CD4-positive, alpha-beta T cell (primary cell): ENCODE measurements at regions not wholly inside any gene's neighbourhood (a gene's known extent, or its start where the extent isn't known, plus 50 kb on each side); places are given as distances from the start of the nearest gene placed in this dataset.
A peak's percentile ranks its signal among the peaks of the same experiment; 100 is the strongest.
"Not testable (repeated sequence)": the region's sequence is repeated elsewhere in the genome, so short reads cannot be mapped to it uniquely, and the experiment has no call there.

ENCODE experiments used
- ATAC-seq: fragments of 200-7000 bp; cut with Tn5 transposase; one replicate; pipeline ENCODE4 v1.10.0; 2022; ENCODE audit warnings: mild to moderate bottlenecking; ENCODE audit not compliant: poor library complexity
- CTCF ChIA-PET: fragments of 350-600 bp; sonication (Branson Sonifier 250); formaldehyde crosslinking; loops from one replicate; lab custom pipeline; 2021; ENCODE audit warnings: antibody characterized with exemption, inconsistent platforms; lab: Charles Lee
- POLR2A ChIA-PET: fragments of 350-600 bp; sonication (Branson Sonifier 250); formaldehyde crosslinking; loops from one replicate; lab custom pipeline; 2021; ENCODE audit warnings: antibody characterized with exemption, inconsistent platforms; lab: Charles Lee
- DNase-seq, 14 experiments: peaks; one replicate each; pipeline ENCODE4 v3.0.0-alpha.2; 2013 to 2020; ENCODE audit warnings: mixed read lengths in 2 of 14
- H3K27ac ChIP-seq, 2 donors: one replicate each; pipeline versions ENCODE4 v1.5.1 to v1.7.0; 2013; ENCODE audit warnings: low read length in 2 of 2, low read depth in 1 of 2, mild to moderate bottlenecking in 1 of 2
- H3K27me3 ChIP-seq, 2 experiments: 1 replicate in 1 of 2; 2 replicates in 1 of 2; pipeline versions ENCODE4 v1.6.1 to v1.7.0; 2013; ENCODE audit warnings: low read length in 2 of 2, control low read depth in 1 of 2, mild to moderate bottlenecking in 1 of 2, moderate library complexity in 1 of 2; ENCODE audit not compliant: insufficient read depth in 2 of 2, control insufficient read depth in 1 of 2
- H3K36me3 ChIP-seq: one replicate; pipeline ENCODE4 v1.6.1; 2013; ENCODE audit warnings: low read length, control low read depth; ENCODE audit not compliant: insufficient read depth
- H3K4me1 ChIP-seq: one replicate; pipeline ENCODE4 v1.6.1; 2013; ENCODE audit warnings: low read length, control low read depth; ENCODE audit not compliant: insufficient read depth
- H3K4me3 ChIP-seq: one replicate; pipeline ENCODE4 v1.5.1; 2013; ENCODE audit warnings: mild to moderate bottlenecking, low read length, moderate library complexity
- H3K9me3 ChIP-seq, 2 experiments: 1 replicate in 1 of 2; 2 replicates in 1 of 2; pipeline versions ENCODE4 v1.6.1 to v1.7.0; 2013; ENCODE audit warnings: low read length in 2 of 2, mild to moderate bottlenecking in 2 of 2, control low read depth in 1 of 2, moderate library complexity in 1 of 2; ENCODE audit not compliant: control insufficient read depth in 1 of 2, insufficient read depth in 1 of 2
- H3K27ac Mint-ChIP-seq: one replicate; pipeline ENCODE4 v1.8.0; 2020; ENCODE audit warnings: mixed read lengths
- H3K27me3 Mint-ChIP-seq: one replicate; pipeline ENCODE4 v1.8.0; 2021; ENCODE audit warnings: mixed read lengths
- H3K36me3 Mint-ChIP-seq: one replicate; pipeline ENCODE4 v1.8.0; 2021; ENCODE audit warnings: low read depth, mixed read lengths
- H3K4me1 Mint-ChIP-seq: one replicate; pipeline ENCODE4 v1.8.0; 2021; ENCODE audit warnings: low read depth, mixed read lengths
- H3K4me3 Mint-ChIP-seq: one replicate; pipeline ENCODE4 v1.8.0; 2020; ENCODE audit warnings: mild to moderate bottlenecking, mixed read lengths
- H3K9me3 Mint-ChIP-seq: one replicate; pipeline ENCODE4 v1.8.0; 2020; ENCODE audit warnings: mixed read lengths
- CTCF ChIP-seq: fragments of 200-600 bp; IDR thresholded peaks from one replicate; pipeline ENCODE4 v1.8.0; 2022; ENCODE audit warnings: antibody characterized with exemption, mild to moderate bottlenecking
- intact Hi-C, 2 experiments: fragments of 100-400 bp; cut with DNase I in 1 of 2; cut with micrococcal nuclease in 1 of 2; formaldehyde crosslinking; loops; one replicate each; pipeline versions ENCODE4 v1.15.1 to v1.9.0; 2023 to 2025; cut with DNase I, micrococcal nuclease

- H3K9me3 Mint-ChIP-seq: no peaks in the 10 kb centered on the region
- POLR2A ChIA-PET: interaction anchor here (0.8 to 1.2 kb wide), 2 partner anchors 8 to 90 kb away, joined by 4 read pairs; partner anchors contain the start of gene BTG1
- Histone ChIP-seq H3K36me3 (no peaks in the 10 kb centered on the region), H3K4me3 (no peak overlapping the region), H3K27ac (no peak overlapping the region), H3K9me3 (no peaks in the 10 kb centered on the region), H3K27me3 (no peaks in the 10 kb centered on the region), H3K4me1 (peaks cover 3% of the 10 kb centered on the region)
- DNase-seq (no peak), ATAC-seq (no peak)
- TF ChIP-seq CTCF: no peak
- H3K36me3 Mint-ChIP-seq: no peaks in the 10 kb centered on the region
- H3K27me3 Mint-ChIP-seq: no peaks in the 10 kb centered on the region
- peaks cover 40% of the 10 kb centered on the region for H3K4me1 Mint-ChIP-seq
- no peak overlapping the region for H3K27ac Mint-ChIP-seq
- no peak overlapping the region for H3K4me3 Mint-ChIP-seq
- CTCF ChIA-PET: no interaction called here
- intact Hi-C loops: loop anchor here in 1 of 2 experiments (5.0 kb wide), 1 partner anchor 46 kb away; no protein-coding TSS in a partner anchor
Measured at GRCh38 chr12:92235703-92236472, 90.2 kb upstream of the BTG1 start.

GRCh38 chr12:92234533-92234932, 88.9 kb upstream of the BTG1 start:
- peak in 4 of 14 experiments; percentile 15 to 33 (median 20) for DNase-seq
- H3K27ac ChIP-seq: no peak overlapping the region
- peaks cover 40% of the 10 kb centered on the region for H3K4me1 Mint-ChIP-seq
- ChIA-PET POLR2A (interaction anchor here (0.6 to 2.3 kb wide), 4 partner anchors 10 to 189 kb away, joined by 3 to 21 read pairs (median 4); partner anchors contain the start of gene BTG1), CTCF (no interaction called here)
- H3K4me3 ChIP-seq: no peak overlapping the region
- peaks cover 3% of the 10 kb centered on the region for H3K4me1 ChIP-seq
- no peaks in the 10 kb centered on the region for H3K9me3 ChIP-seq
- no peak for TF ChIP-seq CTCF
- H3K27ac Mint-ChIP-seq: peak overlapping the region; percentile 76
- ATAC-seq: peak; percentile 43
- H3K36me3 Mint-ChIP-seq: no peaks in the 10 kb centered on the region
- no peaks in the 10 kb centered on the region for H3K27me3 ChIP-seq
- H3K9me3 Mint-ChIP-seq: no peaks in the 10 kb centered on the region
- H3K36me3 ChIP-seq: no peaks in the 10 kb centered on the region
- intact Hi-C loops: no loop called here
- H3K27me3 Mint-ChIP-seq: no peaks in the 10 kb centered on the region
- H3K4me3 Mint-ChIP-seq: peak overlapping the region; percentile 18

- Histone ChIP-seq H3K27ac (no peak overlapping the region), H3K9me3 (no peaks in the 10 kb centered on the region), H3K4me1 (peaks cover 3% of the 10 kb centered on the region), H3K36me3 (no peaks in the 10 kb centered on the region), H3K27me3 (no peaks in the 10 kb centered on the region), H3K4me3 (no peak overlapping the region)
- intact Hi-C loops: no loop called here
- H3K4me1 Mint-ChIP-seq: peaks cover 40% of the 10 kb centered on the region
- no peak for TF ChIP-seq CTCF
- H3K9me3 Mint-ChIP-seq: no peaks in the 10 kb centered on the region
- no peak overlapping the region for H3K4me3 Mint-ChIP-seq
- H3K27me3 Mint-ChIP-seq: no peaks in the 10 kb centered on the region
- no peaks in the 10 kb centered on the region for H3K36me3 Mint-ChIP-seq
- DNase-seq: peak in 1 of 14 experiments; percentile 7
- no peak for ATAC-seq
- ChIA-PET CTCF (no interaction called here), POLR2A (interaction anchor here (0.6 to 2.3 kb wide), 4 partner anchors 78 to 375 kb away, joined by 3 to 21 read pairs (median 3); partner anchors contain the start of gene BTG1)
- H3K27ac Mint-ChIP-seq: peak overlapping the region; percentile 6
Measured at GRCh38 chr12:92233346-92234015, 87.8 kb upstream of the BTG1 start.

- H3K36me3 Mint-ChIP-seq, CTCF ChIA-PET, H3K9me3 ChIP-seq, H3K27me3 Mint-ChIP-seq, H3K36me3 ChIP-seq, intact Hi-C loops, H3K27ac Mint-ChIP-seq, H3K27me3 ChIP-seq, H3K4me3 Mint-ChIP-seq, DNase-seq, H3K4me3 ChIP-seq, H3K4me1 ChIP-seq, H3K27ac ChIP-seq, ATAC-seq, H3K9me3 Mint-ChIP-seq: not testable (repeated sequence)
- peaks cover 35% of the 10 kb centered on the region for H3K4me1 Mint-ChIP-seq
- POLR2A ChIA-PET: interaction anchor here (1.1 kb wide), 1 partner anchor 87 kb away, joined by 4 read pairs; the partner anchor contains the start of gene BTG1
Measured at GRCh38 chr12:92232371-92232932, 86.8 kb upstream of the BTG1 start.
